Dedifferentiated amniotic fluid mesenchymal stem cell (primary cell): ENCODE measurements at regions not wholly inside any gene's neighbourhood (a gene's known extent, or its start where the extent isn't known, plus 50 kb on each side); places are given as distances from the start of the nearest gene placed in this dataset.

Source experiments
- DNase-seq: peaks from one replicate; pipeline ENCODE4 v3.0.0-alpha.2; 2016; ENCODE audit errors: extremely low spot score

- no peak for DNase-seq
These were observed 253.1 kb upstream of the NEGR1 start for GRCh38 chr1:72535470-72535869.

GRCh38 chr1:72530646-72531045 is 248.3 kb upstream of the NEGR1 start:
- DNase-seq = no peak

- no peak for DNase-seq
These were observed 244.6 kb upstream of the NEGR1 start for GRCh38 chr1:72526926-72527325.

GRCh38 chr1:72524021-72524420 is 241.7 kb upstream of the NEGR1 start:
- no peak for DNase-seq

- DNase-seq = no peak
These were observed 239.3 kb upstream of the NEGR1 start for GRCh38 chr1:72521659-72522058.

- no peak for DNase-seq
These were observed 234.5 kb upstream of the NEGR1 start for GRCh38 chr1:72516826-72517225.

GRCh38 chr1:72516264-72516663 is 233.9 kb upstream of the NEGR1 start:
- no peak for DNase-seq

GRCh38 chr1:72498371-72498770 is 216.0 kb upstream of the NEGR1 start:
- no peak for DNase-seq

GRCh38 chr1:72489801-72490200 is 207.5 kb upstream of the NEGR1 start:
- DNase-seq = no peak

- no peak for DNase-seq
These were observed 203.5 kb upstream of the NEGR1 start for GRCh38 chr1:72485801-72486200.

- DNase-seq = no peak
These were observed 201.6 kb upstream of the NEGR1 start for GRCh38 chr1:72483846-72484357.

- no peak for DNase-seq
These were observed 200.5 kb upstream of the NEGR1 start for GRCh38 chr1:72482736-72483413.

GRCh38 chr1:72481420-72481970 is 199.2 kb upstream of the NEGR1 start:
- no peak for DNase-seq

- DNase-seq = no peak
These were observed 184.0 kb upstream of the NEGR1 start for GRCh38 chr1:72466376-72466775.

- no peak for DNase-seq
These were observed 180.0 kb upstream of the NEGR1 start for GRCh38 chr1:72462186-72462905.

GRCh38 chr1:72442262-72442661 is 159.9 kb upstream of the NEGR1 start:
- no peak for DNase-seq

GRCh38 chr1:72439036-72439435 is 156.7 kb upstream of the NEGR1 start:
- no peak for DNase-seq

- no peak for DNase-seq
These were observed 155.9 kb upstream of the NEGR1 start for GRCh38 chr1:72438270-72438669.

GRCh38 chr1:72435025-72435424 is 152.7 kb upstream of the NEGR1 start:
- DNase-seq = peak; percentile 24

- DNase-seq = no peak
These were observed 151.7 kb upstream of the NEGR1 start for GRCh38 chr1:72434070-72434469.

- no peak for DNase-seq
These were observed 151.3 kb upstream of the NEGR1 start for GRCh38 chr1:72433591-72433990.

GRCh38 chr1:72432645-72433267 is 150.4 kb upstream of the NEGR1 start:
- DNase-seq = no peak

GRCh38 chr1:72431810-72432209 is 149.5 kb upstream of the NEGR1 start:
- DNase-seq = no peak
